ENCODE measurements at regions not wholly inside any gene's neighbourhood (a gene's known extent, or its start where the extent isn't known, plus 50 kb on each side); places are given as distances from the start of the nearest gene placed in this dataset.

- no peak for TF ChIP-seq CTCF (IDR thresholded peaks at IDR 0.05; ENCODE audit: low read depth, low read length)
- DNase-seq (ENCODE audit: extremely low read depth, low read depth) = no peak
Observed at GRCh38 chr12:13350381-13350780, 153.9 kb downstream of the EMP1 start.

GRCh38 chr12:13348464-13348863 lies 151.9 kb downstream of the EMP1 start:
- TF ChIP-seq CTCF (IDR thresholded peaks at IDR 0.05; ENCODE audit: low read depth, low read length) = no peak
- no peak for DNase-seq (ENCODE audit: extremely low read depth, low read depth)

- peak; percentile 21 for TF ChIP-seq CTCF (IDR thresholded peaks at IDR 0.05; ENCODE audit: low read depth, low read length)
- DNase-seq (ENCODE audit: extremely low read depth, low read depth) = peak; percentile 27
Observed at GRCh38 chr12:13347241-13348043, 150.9 kb downstream of the EMP1 start.

DNA sequence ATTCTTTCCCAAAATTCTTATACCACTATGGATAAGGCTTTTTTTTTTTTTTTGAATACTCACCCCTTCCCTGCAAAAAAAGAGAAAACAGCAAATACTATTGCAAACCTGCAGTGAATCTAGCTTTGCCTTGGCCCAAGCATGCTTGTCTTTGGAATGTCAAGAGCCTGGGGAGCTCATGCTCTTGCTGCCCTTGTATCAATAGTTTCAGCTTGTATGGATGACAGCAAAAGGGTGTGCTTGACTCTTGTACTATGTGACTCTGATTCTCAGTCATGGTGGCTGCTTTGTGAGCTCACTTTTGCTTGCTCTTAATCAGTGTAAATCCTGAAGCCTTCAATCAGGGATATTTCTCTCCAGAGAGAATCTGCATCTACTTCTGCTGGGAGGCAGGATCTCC lies 149.2 kb downstream of the EMP1 start:
- no peak for DNase-seq (ENCODE audit: extremely low read depth, low read depth)
- no peak for TF ChIP-seq CTCF (IDR thresholded peaks at IDR 0.05; ENCODE audit: low read depth, low read length)

- TF ChIP-seq CTCF (IDR thresholded peaks at IDR 0.05; ENCODE audit: low read depth, low read length) = no peak
- no peak for DNase-seq (ENCODE audit: extremely low read depth, low read depth)
Observed at GRCh38 chr12:13343375-13343774, 146.8 kb downstream of the EMP1 start.

- no peak for TF ChIP-seq CTCF (IDR thresholded peaks at IDR 0.05; ENCODE audit: low read depth, low read length)
- no peak for DNase-seq (ENCODE audit: extremely low read depth, low read depth)
Observed at GRCh38 chr12:13342971-13343370, 146.4 kb downstream of the EMP1 start.

- DNase-seq (ENCODE audit: extremely low read depth, low read depth) = no peak
- no peak for TF ChIP-seq CTCF (IDR thresholded peaks at IDR 0.05; ENCODE audit: low read depth, low read length)
Observed at GRCh38 chr12:13340149-13340548, 143.6 kb downstream of the EMP1 start.
